ENCODE measurements at regions not wholly inside any gene's neighbourhood (a gene's known extent, or its start where the extent isn't known, plus 50 kb on each side); places are given as distances from the start of the nearest gene placed in this dataset.

DNA sequence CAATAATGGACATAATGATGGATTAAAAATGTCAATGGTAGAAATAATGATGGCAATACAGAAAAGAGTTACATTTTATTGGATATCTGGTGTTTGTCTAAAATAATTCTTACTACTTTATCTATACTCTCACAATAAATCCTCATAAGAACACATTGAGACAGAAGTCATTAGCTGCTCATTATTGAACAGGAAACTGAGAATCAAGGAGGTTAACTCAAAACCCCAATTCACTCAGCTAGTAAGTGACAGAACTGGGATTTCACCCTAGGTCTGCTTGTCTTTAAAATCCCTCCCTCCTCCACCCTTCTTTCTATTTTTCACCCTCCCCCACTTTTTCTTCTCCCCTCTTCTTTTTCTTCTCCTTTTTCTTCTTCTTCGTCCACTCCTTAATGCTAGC, 285.8 kb upstream of the TNC start:
- H3K27me3 ChIP-seq, result no peaks in the 10 kb centered on the region
- no peak overlapping the region for H3K27ac ChIP-seq
- no peak for TF ChIP-seq Cebpa-rat (IDR thresholded peaks at IDR 0.05)

DNA sequence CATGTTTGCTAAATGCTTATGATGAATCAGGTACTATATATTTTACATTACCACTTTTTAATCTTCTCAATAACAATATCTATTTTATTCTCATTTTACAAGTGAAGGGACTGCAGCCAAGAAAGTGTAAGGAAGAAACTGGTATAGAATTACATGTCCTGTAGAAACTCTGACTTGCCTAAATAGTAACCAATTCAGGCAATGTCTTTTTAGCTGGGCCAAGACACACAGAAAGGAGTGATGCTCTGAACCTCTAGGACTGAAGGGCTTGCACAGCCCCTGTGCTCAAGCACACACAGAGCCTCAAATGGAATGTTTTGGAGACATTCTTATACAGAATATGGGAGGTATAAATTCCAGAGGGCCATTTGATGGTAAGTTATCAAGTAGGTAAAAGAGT, 286.4 kb upstream of the TNC start:
- no peak overlapping the region for H3K4me3 ChIP-seq
- no peaks in the 10 kb centered on the region for H3K36me3 ChIP-seq
- H3K9me3 ChIP-seq (replicated peaks in 1 of 11), result peaks cover 0 to 6% (median 0%) of the 10 kb centered on the region in 11 experiments; a peak in 2 of 22 replicates
- no peak for TF ChIP-seq Cebpa-rat (IDR thresholded peaks at IDR 0.05)
- peaks cover 0 to under 1% (median 0%) of the 10 kb centered on the region in 10 experiments; a peak in 1 of 20 replicates for H3K4me1 ChIP-seq
- no peaks in the 10 kb centered on the region for H3K27me3 ChIP-seq
- H3K4me2 ChIP-seq, result no peak overlapping the region
- H4K20me1 ChIP-seq, result no peaks in the 10 kb centered on the region
- no peak overlapping the region for H3K9ac ChIP-seq
- H3K27ac ChIP-seq, result no peak overlapping the region

More for the DNA sequence above, 285.8 kb upstream of the TNC start:
- no peaks in the 10 kb centered on the region for H4K20me1 ChIP-seq
- H3K4me1 ChIP-seq, result peaks cover 0 to 5% (median 0%) of the 10 kb centered on the region in 10 experiments; a peak in 3 of 20 replicates
- H3K4me3 ChIP-seq, result no peak overlapping the region
- H3K9me3 ChIP-seq (replicated peaks in 1 of 11), result 0 out of 22 replicates have a peak, but pooled peaks cover 0 to 3% (median 0%) of the 10 kb centered on the region in 11 experiments
- no peaks in the 10 kb centered on the region for H3K36me3 ChIP-seq
- no peak overlapping the region for H3K4me2 ChIP-seq
- no peak overlapping the region for H3K9ac ChIP-seq

DNA sequence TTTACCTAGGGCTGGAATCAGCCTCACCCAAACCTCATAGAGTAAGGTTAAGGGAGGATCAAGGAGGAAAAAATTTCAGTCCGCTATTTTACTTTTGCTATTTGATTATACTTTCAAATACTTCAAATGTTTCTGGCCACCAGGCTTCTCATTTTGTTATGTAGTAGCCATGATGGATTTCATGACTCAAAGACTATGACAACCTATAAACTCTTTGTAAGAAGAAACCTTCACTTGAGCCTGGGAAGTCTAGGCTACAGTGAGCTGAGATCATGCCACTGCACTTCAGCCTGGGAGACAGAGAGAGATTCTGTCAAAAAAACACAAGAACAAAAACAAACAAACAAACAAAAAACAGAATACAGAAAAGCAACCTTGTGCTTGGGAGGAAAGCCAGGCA, 293.6 kb upstream of the TNC start:
- H3K27ac ChIP-seq, result no peak overlapping the region
- H3K9ac ChIP-seq, result no peak overlapping the region
- H3K4me3 ChIP-seq, result no peak overlapping the region
- peaks cover 0 to 13% (median 6%) of the 10 kb centered on the region in 10 experiments; a peak in 9 of 20 replicates for H3K4me1 ChIP-seq
- no peaks in the 10 kb centered on the region for H3K36me3 ChIP-seq
- H3K27me3 ChIP-seq, result no peaks in the 10 kb centered on the region
- no peaks in the 10 kb centered on the region for H4K20me1 ChIP-seq
- H3K9me3 ChIP-seq (replicated peaks in 1 of 11), result peaks cover 0 to 10% (median 0%) of the 10 kb centered on the region in 11 experiments; a peak in 2 of 22 replicates
- no peak overlapping the region for H3K4me2 ChIP-seq
- no peak for TF ChIP-seq Cebpa-rat (IDR thresholded peaks at IDR 0.05)

DNA sequence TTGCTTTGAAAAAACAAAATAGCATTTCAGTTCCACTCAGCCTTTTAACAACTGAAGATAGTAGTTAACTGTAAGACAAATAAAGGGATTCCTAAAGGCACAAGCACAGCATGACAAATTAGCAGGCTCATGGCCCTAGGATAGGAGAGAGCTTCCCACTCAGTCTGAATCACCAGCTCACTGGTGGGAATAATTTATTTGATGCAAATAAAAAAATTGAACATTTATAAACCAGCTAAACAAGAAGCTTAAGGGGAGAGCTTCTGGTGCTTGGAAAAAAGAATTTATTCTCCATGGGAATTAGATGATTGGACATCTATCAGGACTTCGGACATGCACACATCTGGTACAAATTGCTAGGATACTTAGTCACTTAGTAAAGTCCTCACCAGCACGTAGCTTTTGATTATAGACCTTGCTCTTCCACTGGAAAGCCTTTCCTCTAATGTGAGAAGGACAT, 294.1 kb upstream of the TNC start:
- H3K9me3 ChIP-seq (replicated peaks in 1 of 11), result peaks cover 0 to 10% (median 0%) of the 10 kb centered on the region in 11 experiments; a peak in 2 of 22 replicates
- no peaks in the 10 kb centered on the region for H4K20me1 ChIP-seq
- no peak overlapping the region for H3K4me3 ChIP-seq
- no peaks in the 10 kb centered on the region for H3K36me3 ChIP-seq
- no peak overlapping the region for H3K4me2 ChIP-seq
- TF ChIP-seq Cebpa-rat (IDR thresholded peaks at IDR 0.05), result no peak
- no peaks in the 10 kb centered on the region for H3K27me3 ChIP-seq
- H3K27ac ChIP-seq, result no peak overlapping the region
- H3K4me1 ChIP-seq, result peaks cover 0 to 13% (median 6%) of the 10 kb centered on the region in 10 experiments; a peak in 9 of 20 replicates
- no peak overlapping the region for H3K9ac ChIP-seq

DNA sequence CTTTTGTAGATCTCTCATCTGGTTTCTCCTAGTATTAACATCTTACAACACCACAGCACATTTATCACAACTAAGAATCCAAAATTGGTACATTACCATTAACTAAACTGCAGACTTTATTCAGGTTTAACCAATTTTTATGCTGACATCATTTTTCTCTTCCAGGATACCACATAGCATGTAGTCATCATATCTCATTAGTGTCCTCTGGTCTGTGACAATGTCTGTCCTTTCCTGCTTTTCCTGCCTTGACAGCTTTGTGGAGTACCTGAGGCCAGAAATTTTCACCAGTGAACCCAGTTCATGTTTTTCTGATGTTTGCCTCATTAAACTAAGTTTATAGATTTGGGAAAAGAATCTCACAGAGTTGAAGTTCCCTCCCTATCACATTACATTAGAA, 294.7 kb upstream of the TNC start:
- Histone ChIP-seq H4K20me1 (no peaks in the 10 kb centered on the region), H3K9me3 (replicated peaks in 1 of 11) (peaks cover 0 to 10% (median 0%) of the 10 kb centered on the region in 11 experiments; a peak in 4 of 22 replicates), H3K36me3 (no peaks in the 10 kb centered on the region), H3K4me1 (peaks cover 0 to 13% (median 6%) of the 10 kb centered on the region in 10 experiments; a peak in 9 of 20 replicates), H3K4me2 (no peak overlapping the region), H3K27ac (no peak overlapping the region), H3K4me3 (no peak overlapping the region), H3K9ac (no peak overlapping the region), H3K27me3 (no peaks in the 10 kb centered on the region)
- TF ChIP-seq Cebpa-rat (IDR thresholded peaks at IDR 0.05), result no peak

DNA sequence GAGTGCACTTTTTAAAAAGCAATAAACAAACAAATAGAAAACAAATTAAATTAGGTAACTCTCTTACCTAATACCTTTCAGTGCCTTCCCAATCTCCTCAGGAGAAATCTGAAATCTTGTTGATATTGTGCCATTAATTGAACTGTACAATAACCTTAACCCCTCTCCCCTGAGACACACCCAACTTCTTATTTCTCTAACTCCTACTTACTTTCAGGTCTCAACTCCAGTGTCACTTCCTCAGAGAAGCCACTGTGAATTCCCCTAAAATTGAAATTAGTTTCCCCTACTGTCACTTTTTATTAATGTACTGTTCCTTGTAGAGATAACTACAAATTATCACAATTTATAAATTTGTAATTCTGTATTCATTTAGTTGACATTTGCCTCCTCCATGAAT, 295.3 kb upstream of the TNC start:
- Histone ChIP-seq H3K36me3 (no peaks in the 10 kb centered on the region), H3K4me3 (no peak overlapping the region), H3K4me2 (no peak overlapping the region; a peak in 1 of 22 replicates), H3K9me3 (replicated peaks in 1 of 11) (peaks cover 0 to 10% (median 0%) of the 10 kb centered on the region in 11 experiments; a peak in 5 of 22 replicates), H3K27me3 (no peaks in the 10 kb centered on the region), H3K9ac (no peak overlapping the region), H3K4me1 (peaks cover 0 to 13% (median 6%) of the 10 kb centered on the region in 10 experiments; a peak in 9 of 20 replicates), H3K27ac (no peak overlapping the region), H4K20me1 (no peaks in the 10 kb centered on the region)
- TF ChIP-seq Cebpa-rat (IDR thresholded peaks at IDR 0.05), result no peak

DNA sequence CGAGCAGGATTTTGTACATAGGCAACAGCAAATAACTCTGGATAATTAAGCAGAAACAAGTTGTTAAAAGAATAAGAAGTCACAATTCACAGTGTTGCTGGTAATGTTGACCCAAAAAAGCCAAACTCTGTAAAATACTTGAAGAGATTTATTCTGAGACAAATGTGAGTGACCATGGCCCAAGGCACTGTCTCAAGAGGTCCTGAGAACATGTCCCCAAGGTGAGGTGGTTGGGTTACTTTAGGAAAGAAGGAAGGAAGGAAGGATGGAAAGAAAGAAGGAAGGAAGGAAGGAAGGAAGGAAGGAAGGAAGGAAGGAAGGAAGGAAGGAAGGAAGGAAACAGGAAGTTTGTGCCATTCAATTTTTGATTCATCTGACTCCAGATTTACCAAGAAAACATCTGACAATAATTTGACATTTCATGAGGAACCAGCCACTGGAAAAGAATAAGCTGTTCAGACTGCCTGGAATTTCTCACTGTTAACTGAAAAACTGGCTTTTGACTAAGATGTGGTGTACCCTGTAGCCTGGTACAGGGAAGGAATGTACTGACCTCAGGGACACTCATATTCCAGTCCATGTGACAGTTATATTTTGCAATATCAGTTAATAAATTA, 295.9 kb upstream of the TNC start:
- H3K9ac ChIP-seq, result no peak overlapping the region
- peaks cover 0 to 13% (median 6%) of the 10 kb centered on the region in 10 experiments; a peak in 9 of 20 replicates for H3K4me1 ChIP-seq
- no peaks in the 10 kb centered on the region for H3K27me3 ChIP-seq
- no peak for TF ChIP-seq Cebpa-rat (IDR thresholded peaks at IDR 0.05)
- no peak overlapping the region for H3K4me3 ChIP-seq
- H3K4me2 ChIP-seq, result peak overlapping the region in 7 of 11 experiments; percentile 2 to 38 (median 22); a peak in 7 of 22 replicates
- H3K36me3 ChIP-seq, result no peaks in the 10 kb centered on the region
- H3K9me3 ChIP-seq (replicated peaks in 1 of 11), result peaks cover 0 to 8% (median 0%) of the 10 kb centered on the region in 11 experiments; a peak in 5 of 22 replicates
- H4K20me1 ChIP-seq, result no peaks in the 10 kb centered on the region
- H3K27ac ChIP-seq, result 0 out of 22 replicates have a peak overlapping the region, but pooled peaks of 2 of the 11 experiments have one; percentile 12 to 17

DNA sequence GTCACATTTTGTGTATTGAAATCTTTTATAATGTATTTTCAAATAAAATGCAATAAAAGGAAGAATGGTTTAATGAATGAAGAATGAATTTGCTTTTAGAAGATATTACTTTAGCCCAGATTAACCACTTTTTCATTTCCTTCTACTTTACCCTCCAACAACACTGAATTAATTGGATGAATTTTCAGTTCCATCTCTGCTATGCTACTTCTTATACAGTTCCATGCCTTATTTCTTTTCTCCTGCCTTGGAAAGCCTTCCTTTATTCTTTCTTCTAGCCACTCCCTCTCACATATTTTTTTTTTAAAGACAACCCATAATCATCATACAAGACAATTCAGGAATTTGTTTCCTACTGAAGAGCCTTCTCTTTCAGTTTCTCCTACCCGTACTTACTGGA, 296.6 kb upstream of the TNC start:
- H3K9me3 ChIP-seq (replicated peaks in 1 of 11), result peaks cover 0 to 7% (median under 1%) of the 10 kb centered on the region in 11 experiments; a peak in 6 of 22 replicates
- H3K27me3 ChIP-seq, result no peaks in the 10 kb centered on the region
- peaks cover 0 to 13% (median 6%) of the 10 kb centered on the region in 10 experiments; a peak in 9 of 20 replicates for H3K4me1 ChIP-seq
- no peaks in the 10 kb centered on the region for H4K20me1 ChIP-seq
- no peak overlapping the region for H3K4me2 ChIP-seq
- no peak for TF ChIP-seq Cebpa-rat (IDR thresholded peaks at IDR 0.05)
- no peak overlapping the region for H3K4me3 ChIP-seq
- no peak overlapping the region for H3K9ac ChIP-seq
- 0 out of 22 replicates have a peak overlapping the region, but pooled peaks of 1 of the 11 experiments have one; percentile 12 for H3K27ac ChIP-seq
- H3K36me3 ChIP-seq, result no peaks in the 10 kb centered on the region

DNA sequence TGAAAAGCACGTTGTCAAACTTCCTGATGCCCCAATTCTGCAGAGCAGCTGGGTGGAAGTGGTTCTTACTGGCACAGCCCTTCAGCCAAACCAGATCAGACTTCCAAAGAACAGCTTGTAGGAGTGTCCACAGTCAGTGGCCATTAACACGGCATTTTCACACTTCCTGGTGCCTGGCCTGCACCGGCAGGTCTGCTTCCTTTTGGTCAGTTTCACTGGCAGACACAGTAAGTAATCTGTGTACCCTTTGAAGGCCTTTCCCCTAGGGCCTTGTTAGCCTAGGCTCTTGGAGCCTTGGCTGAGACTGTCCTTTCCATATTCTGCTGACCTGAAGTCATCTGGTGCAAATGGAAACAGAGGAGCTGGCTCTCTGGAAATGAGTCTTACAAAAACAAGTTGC, 297.5 kb upstream of the TNC start:
- H3K9me3 ChIP-seq (replicated peaks in 1 of 11), result peaks cover 1 to 9% (median 3%) of the 10 kb centered on the region in 11 experiments; a peak in 15 of 22 replicates
- no peak overlapping the region for H3K9ac ChIP-seq
- no peaks in the 10 kb centered on the region for H4K20me1 ChIP-seq
- H3K4me2 ChIP-seq, result no peak overlapping the region
- peaks cover 0 to 13% (median 6%) of the 10 kb centered on the region in 10 experiments; a peak in 9 of 20 replicates for H3K4me1 ChIP-seq
- H3K27ac ChIP-seq, result no peak overlapping the region
- H3K36me3 ChIP-seq, result no peaks in the 10 kb centered on the region
- H3K27me3 ChIP-seq, result no peaks in the 10 kb centered on the region
- no peak overlapping the region for H3K4me3 ChIP-seq
- no peak for TF ChIP-seq Cebpa-rat (IDR thresholded peaks at IDR 0.05)

Data from BLaER1 treated with 17β-estradiol and CSF1 and Interleukin-3, amounts not matched to agents 10 nM and 100 nM (cell line).